NCI-H2227 treated with DMSO at 0.1 percent for 48 hours (cell line): ENCODE measurements at regions not wholly inside any gene's neighbourhood (a gene's known extent, or its start where the extent isn't known, plus 50 kb on each side); places are given as distances from the start of the nearest gene placed in this dataset.

Experiments
- DNase-seq: peaks from one replicate; lab custom pipeline; 2025; lab: John Stamatoyannopoulos, UW

DNA sequence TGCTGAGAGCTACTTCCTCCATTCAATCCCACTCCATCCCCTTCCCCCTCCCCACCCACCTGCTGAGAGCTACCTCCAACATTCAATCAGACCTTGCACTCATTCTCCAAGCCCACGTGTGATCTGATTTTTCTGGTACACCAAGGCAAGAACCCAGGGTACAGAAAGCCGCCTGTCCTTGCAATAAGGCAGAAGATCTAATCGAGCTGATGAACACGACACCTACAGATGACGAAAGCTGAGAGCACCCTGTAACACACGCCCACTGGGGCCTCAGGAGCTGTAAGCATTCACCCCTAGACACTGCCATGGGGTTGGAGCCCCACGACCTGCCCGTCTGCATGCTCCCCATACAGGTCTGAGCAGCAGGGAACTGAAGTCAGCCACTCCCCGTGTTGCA is 58.3 kb downstream of the TRIML1 start:
- DNase-seq = no peak

DNA sequence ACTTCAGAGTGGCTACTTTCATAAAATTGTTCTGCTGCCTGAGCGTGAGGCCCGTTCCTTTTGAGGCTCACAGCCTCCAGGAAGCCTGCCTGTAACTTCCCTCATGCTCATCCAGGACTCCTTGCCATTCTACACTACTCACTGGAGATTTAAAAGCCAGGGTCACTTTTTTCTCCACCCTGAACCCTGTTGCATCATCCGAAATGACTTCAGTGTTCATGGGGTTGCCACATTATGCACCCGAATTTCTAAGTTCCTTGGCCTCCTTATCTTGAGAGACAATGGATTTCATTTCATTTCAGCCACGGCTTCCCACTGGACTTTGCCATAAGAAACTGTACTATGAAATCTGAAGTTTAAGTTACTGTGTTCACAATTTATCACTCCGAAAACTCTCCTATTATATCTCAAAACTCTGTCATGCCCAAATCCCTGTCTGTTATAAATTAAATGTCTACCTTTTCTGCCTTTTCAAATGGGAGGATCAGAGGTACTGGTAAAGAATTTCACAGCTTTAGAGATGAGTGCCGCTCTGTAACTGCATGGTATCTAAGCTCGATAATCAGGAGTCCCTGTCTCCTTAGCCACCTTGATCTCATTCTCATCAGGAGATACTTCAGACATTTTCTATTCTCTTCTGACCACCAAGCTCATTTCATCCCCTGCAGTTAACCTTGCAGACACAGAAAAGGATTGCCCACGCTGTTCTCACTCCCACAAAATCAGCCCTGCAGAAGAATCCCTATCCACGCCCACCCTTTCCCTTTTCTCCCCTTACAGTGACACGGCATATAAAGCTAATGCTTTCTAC is 59.9 kb downstream of the TRIML1 start:
- DNase-seq = no peak

DNA sequence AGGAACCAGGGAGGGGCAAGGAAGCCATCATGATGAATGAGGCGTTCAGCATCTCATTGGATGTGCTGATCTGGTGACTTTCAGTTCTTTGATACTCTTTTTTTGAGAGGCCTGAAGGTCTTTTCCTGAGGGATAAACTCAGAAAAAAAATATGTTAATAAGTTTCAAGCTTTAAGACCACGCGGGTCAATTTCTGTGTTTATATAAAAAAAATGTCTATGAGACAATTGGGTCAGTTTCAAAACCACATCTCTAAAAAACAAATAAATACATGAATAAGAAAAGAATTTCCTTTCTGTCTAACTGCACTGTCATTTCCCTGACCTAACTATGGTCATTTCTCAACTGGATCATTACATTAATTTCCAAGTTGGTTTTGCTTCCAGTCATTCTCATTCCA is 62.6 kb downstream of the TRIML1 start:
- no peak for DNase-seq

DNA sequence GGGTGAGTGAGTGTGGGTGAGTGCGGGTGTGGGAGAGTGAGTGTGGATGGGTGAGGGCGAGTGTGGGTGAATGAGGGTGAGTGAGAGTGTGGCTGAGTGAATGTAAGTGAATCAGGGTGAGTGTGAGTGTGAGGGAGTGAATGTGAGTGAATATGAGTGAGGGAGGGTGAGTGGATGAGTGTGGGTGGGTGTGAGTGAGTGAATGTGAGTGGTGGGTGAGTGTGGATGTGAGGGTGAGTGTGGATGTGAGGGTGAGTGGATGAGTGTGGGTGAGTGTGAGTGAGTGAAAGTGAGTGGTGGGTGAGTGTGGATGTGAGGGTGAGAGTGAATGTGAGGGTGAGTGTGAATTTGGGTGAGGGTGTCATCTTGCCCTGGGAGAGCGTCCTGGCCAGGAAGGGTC is 67.5 kb downstream of the TRIML1 start:
- no peak for DNase-seq

DNA sequence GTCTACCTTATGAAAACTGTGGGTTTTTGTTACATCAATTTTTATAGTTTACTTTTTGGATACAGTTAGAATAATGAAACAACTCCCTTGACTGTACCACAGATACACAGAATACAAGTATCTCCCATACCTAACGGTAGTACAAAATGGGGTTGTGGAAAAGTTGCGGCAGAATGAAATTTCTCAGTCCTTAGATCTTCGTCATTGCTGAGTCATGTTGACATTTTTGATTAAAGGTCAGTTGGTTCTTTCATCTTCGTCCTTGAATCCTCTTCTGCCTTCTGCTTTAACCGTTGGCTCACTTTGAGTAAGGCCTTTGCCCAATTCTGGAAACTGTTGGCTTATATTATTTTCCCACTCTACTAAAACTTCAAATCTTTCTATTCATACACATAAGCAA is 75.6 kb downstream of the TRIML1 start:
- DNase-seq = no peak

DNA sequence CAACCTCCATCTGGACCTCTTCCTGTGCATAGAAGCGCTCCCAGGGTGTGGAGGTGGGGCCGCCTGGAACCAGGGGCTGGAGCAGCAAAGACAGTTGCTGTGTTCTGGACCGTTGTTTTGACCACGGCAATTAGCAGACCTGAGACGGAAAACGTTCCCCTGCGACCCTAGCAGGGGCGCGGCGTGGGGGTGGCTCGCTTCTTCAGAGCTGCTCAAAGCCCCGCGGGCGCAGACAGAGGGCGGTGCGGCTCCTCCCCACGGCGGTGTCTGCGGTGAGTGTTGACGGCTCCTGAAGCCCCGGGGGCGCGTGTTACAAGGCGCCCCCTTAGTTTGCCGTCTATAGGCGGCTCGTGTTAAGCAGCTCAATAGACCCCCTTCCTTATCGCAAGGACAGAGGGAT is 79.2 kb downstream of the TRIML1 start:
- no peak for DNase-seq

DNA sequence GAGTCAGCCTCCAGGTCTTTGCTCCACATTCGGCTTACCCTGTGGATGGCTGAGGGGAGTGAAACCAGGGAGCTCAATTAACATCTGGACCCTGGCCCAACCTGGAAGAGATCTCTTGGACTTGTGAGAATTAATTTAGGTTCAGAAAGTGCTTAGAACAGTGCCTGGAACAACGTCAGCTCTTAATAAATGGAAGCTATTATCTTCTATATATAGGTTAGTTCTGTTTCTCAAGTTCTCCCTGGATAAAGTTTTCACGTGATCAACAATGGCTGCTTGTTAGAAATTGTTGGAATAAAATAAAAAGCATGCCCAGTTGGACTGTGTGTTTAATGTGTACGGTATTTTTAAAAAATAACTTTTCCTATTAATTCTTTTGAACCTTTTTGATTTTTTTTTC is 80.8 kb downstream of the TRIML1 start:
- no peak for DNase-seq

DNA sequence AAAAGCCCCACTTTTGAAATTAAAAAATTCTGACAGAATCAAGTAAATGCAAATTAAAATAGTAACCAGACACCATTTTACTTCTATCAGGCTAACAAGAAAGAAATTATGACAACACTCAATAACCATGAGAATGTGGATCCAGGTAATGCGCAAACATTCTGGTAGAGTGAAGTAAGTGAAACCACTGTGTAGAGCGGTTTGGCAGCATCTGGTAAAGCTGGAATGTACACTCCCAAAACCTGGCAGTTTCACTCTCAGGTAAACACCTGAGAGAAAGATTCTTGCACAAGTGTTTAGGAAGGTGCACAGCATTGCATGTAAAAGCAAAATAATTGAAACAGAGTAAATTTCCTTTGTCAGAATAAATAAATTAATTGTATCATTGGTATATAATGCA is 81.8 kb downstream of the TRIML1 start:
- no peak for DNase-seq

DNA sequence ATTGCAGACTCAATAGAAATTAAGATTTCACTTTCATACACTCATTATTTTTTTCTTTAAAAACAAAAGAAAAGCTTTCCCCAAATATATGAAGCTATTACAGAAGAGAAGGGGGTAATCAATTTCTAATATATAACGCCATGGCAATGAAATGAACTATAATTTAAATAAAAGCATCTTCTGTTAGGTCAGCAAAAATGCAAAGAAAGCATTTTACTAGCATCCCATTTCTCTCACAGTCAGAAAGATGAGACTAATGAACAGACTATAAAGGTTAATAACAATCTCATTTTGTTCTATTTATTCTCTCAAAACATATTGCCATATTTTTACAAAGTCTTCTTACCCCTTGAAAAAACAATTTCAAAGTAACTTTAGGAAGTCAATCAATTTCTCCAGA is 89.0 kb downstream of the TRIML1 start:
- DNase-seq = no peak

DNA sequence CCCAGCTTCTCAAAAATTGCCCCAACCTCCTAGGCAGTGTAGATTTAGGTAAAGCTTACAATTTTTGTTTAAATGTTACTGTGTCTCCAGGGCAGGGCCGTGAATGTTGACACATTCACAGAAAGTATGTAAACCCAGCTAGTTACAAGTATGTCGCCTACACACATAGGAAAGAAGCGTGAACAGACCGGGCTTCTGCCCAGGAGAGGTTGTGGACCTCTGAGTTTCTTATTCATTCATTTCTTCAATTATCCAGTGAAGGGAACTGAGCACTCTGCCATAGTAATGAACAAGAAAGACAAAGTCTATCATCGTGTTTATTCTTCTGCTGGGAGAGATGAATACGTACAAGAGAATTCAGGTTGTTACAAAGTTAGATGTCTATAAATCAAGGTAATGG is 93.2 kb downstream of the TRIML1 start:
- no peak for DNase-seq

DNA sequence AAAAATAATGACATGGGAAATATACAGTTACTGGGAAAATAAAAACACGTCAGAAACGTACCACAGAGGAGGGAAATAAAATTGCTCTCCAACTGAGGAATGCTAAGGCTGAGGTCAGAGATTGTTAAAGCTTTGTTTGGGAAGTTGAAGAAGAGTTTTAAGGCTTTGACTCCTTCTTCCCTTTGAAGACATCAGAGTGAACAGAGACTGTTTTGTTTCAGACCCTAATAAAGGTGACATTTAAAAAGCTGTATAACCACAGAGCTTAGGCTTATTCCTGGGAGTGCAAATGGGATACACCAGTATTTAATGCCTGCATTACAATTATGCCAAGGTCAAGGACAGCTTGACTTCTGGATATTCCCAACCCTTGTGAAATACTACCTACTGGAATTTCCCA is 102.8 kb downstream of the TRIML1 start:
- DNase-seq = no peak

DNA sequence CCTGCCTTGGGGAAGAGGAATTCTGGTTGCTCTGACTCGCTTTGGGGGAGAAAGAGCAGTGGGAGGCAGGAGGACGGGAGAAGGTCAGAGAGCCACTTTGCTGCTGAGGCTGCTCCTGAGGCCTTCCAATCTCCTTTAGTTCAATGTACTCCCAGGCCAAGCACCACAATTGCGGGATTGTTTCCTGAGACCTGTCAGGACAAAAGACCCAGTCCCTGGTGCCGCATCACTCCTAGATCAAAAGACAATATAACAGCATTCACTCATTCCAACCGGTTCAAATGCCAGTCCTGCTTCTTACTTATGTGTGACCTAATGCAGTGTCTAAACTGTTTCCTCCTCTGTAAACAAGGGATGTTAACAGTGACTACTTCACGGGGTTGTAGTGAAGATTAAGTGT is 106.4 kb downstream of the TRIML1 start:
- no peak for DNase-seq

DNA sequence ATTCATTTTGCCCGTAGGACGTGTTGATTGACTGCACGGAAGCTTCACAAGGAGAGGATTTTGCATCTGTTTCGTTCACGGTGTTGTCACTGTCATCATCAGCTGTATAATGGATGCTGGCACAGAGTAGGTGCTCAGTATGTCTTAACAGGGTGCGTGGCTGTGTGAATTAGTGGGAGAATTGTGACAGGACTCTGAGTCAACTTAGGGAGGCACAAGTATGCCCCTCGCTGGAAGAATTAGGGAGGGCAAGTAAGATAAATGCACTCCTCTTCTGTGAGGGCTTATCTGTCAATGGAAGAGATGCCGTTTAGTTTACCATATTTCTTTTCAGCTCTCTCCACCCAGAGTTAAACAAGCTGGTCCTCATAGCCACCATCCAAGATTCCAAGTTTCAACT is 107.2 kb downstream of the TRIML1 start:
- no peak for DNase-seq

DNA sequence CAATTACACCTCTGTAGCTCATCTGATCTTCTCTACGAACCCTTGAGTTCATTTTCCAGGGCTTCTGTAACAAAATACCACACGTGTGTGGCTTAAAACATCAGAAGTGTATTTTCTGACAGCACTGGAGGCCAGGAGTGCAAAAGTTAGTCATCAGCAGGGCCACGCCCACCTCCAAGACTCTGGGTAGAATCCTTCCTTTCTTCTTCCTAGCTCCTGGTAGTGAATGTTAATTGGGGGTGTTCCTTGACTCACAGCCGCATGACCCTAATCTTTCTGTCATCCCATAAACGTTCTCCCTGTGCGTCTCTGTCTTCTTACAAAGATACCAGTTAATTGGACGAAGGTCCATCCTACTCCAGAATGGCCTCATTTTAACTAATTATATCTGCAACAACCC is 115.0 kb downstream of the TRIML1 start:
- DNase-seq = no peak

DNA sequence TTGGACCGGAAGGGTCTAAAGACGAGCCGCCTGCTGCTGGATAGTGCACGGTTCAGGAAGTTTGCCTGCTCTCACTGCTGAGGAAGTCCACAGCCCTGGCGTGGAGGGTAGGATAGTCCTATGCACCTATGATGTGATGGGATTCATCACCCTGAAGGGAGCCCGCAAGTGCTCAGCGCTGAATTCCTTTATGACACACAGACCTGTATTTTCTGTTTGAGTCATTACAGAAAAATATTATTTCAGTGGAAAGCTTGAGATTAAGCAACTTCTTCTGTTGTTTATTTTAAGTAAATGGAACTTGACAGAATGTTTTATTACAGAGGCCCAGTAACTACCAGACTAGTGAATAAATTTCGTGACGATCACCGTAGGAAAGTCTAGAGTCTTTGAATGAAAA is 123.2 kb downstream of the TRIML1 start:
- no peak for DNase-seq

DNA sequence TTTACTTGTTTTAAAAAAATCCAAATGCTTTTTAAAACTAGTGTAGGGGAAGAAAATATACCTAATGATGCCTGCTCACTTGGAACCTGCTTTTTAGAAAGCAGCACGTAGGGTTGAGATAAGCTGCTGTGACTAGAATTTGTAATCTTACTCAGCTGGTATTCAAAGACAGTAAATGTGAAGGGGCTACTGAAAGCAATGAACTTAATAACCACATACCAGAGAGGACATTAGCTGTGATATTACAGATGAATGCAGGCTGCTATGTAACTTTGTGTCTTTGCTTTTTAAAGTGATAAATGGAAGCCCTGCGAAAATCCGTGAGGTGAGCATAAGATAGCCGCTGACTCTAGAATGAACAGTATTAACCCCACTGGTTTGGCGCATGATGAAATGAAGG is 124.1 kb downstream of the TRIML1 start:
- no peak for DNase-seq

DNA sequence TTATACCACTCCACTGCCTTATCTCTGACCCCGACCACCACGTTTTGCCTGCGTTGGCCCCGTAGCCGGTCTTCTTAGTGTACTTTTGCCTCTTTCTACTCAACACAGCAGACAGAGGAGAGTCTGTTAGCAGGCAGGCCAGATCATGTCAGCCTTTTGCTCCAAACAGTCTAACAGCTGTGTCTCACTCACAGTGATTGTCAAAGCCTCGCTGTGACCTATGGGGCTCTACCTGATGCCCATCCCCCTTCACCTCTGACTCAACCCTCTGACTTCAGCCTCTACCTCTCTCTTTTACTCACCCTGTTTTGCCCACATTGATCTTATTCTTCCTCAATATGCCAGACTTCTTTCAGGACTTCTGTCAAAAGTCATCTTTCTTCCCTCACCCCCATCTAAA is 127.1 kb downstream of the TRIML1 start:
- DNase-seq = no peak

DNA sequence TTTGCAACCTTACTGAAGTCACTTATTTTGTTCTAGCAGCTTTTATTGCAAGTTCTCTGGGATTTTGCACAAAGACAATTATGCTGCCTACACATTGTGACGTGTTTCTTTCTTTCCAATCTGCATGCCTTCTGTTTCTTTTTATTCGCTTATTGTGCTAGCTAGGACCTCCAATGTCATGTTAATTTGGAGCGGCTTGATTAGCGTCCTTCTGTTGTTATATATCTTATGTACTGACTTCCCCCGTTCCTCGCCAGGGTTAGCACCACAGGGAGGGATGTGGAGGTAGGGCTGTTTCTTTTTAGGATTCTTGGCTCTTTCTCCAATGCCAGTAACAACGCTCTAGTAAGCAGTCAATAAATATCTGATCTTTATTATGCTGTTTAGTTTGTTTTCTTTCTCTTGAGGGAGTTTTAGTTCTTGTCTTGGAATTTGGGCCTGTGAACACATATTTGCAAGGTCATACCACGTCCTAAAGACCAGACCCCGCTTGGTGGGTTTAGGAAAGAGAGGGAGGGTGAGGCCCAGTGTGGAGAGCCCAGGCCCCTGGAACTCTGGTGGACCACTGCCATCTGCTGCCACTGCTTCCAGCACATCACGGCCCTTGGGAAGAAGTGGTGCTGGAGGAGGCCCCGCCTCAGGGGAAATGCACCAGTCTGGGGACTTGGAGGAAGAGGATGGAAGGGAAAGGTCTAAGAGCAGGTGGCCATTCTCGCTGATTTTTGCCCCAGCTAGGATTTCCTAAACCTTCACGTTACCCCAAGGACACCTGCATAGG is 129.1 kb downstream of the TRIML1 start:
- DNase-seq = no peak

DNA sequence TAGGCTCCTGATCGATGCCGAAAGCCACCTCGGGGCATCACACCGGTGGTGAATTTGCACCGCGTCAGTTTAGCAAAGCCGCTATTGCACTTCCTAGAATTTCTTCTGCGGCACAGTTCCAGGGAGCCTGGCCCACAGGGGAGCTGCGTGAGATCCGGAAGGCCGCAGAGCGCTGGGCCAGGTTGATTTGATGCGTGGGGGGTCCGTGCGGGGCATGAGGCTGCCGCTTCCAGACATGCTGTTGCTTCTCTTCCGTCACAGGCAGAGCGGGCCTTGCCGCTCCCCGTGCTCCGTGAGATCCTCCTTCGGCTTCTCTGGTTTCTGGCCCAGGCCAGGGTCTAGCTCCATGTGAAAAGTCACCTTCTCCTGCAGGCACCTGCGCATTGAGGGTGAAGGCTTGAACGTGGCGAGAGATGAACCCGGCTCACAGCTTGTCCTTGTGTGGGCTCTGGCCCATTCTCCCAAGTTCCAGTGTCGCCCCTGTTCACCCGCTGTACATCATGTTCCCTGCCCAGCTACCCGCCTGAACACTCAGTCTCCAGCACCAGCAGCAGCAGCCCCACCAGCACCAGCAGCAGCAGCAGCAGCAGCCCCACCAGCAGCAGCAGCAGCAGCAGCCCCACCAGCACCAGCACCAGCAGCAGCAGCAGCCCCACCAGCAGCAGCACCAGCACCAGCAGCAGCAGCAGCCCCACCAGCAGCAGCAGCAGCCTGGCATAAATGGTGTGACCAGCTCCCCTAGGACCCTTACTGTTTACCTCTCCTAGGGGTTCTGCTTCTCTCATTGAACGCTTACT is 131.2 kb downstream of the TRIML1 start:
- DNase-seq = no peak

DNA sequence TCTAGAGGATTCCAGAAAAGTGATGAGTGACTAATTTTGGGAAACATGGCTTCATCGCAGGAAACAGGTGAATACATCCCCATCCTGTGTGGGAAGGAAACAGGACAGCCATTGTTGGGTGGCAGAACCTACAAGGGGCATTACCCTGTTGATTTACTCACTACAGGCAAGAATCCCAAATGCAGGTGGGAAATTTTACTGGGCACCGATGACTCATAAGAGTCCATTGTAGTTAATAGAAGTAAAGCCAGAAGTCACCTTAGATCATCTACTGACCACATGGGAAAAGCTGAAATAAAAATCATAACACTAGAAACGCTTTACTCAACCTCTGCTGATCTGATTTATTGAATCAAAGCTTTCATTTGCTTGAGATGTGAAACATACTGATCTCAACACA is 136.4 kb downstream of the TRIML1 start:
- DNase-seq = no peak

DNA sequence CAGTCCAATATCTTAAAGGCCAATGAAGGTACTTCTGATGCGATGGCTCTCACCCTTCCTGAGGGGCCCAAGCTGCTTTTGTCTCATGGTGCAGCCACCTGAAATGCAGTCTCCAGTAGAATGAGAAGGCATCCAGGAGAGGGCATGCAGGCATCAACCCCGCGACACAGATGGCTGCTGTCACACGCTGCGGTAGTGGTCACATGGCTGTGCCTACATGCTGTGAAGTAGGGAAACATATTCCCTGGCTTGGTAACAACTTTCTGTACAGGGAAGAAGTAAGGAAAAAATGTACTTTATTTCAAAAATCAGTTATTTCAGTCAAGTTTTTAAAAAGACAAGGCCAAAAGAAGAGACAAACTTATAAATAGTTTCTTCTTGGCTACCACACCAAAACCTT is 139.9 kb downstream of the TRIML1 start:
- no peak for DNase-seq

DNA sequence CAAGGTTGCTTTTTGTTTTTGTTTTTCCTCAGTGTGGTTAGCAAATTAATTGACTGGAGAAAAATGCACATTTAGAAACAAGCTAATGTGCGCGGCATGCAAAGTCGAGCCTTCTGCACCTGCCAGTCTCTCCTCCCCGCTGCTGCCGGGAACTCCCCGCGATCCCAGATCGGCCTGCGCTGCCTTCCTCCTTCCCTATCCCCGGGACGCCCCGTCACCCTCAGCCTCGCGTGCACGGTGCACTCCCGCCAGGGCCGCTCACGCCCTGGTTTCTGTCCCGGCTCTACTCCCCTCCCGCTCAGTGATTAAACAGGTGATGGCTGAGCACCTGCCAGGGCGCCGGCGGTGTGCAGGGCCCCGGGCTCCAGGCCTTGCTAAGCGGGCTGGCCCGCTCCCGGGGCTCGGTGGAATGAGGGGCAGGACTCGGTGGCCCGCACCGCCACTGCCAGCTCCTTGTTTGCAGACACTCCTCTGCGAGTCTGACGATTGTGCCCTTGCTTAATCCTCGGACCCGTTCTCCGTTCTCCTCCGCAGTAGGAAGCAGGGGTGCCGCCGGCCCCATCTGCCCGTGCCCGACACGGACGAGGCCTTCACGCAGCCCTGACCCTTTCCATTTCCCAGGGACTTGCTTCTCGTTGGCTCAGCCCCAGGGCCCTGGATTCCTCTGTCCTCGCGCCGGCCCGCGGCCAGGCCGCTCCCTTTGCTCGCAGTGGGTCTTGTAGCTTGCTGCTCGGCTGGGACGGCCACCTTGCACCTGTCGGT is 143.4 kb downstream of the TRIML1 start:
- no peak for DNase-seq
